Activated T-helper 1 cell treated with Interleukin-2 at 50 U/mL for 16 hours (primary cell): ENCODE measurements at regions not wholly inside any gene's neighbourhood (a gene's known extent, or its start where the extent isn't known, plus 50 kb on each side); places are given as distances from the start of the nearest gene placed in this dataset.
"Not testable (repeated sequence)": the region's sequence is repeated elsewhere in the genome, so short reads cannot be mapped to it uniquely, and the experiment has no call there.

ENCODE experiments used
- DNase-seq: peaks from one replicate; pipeline ENCODE4 v3.0.0-alpha.2; 2020; ENCODE audit warnings: low read depth

DNA sequence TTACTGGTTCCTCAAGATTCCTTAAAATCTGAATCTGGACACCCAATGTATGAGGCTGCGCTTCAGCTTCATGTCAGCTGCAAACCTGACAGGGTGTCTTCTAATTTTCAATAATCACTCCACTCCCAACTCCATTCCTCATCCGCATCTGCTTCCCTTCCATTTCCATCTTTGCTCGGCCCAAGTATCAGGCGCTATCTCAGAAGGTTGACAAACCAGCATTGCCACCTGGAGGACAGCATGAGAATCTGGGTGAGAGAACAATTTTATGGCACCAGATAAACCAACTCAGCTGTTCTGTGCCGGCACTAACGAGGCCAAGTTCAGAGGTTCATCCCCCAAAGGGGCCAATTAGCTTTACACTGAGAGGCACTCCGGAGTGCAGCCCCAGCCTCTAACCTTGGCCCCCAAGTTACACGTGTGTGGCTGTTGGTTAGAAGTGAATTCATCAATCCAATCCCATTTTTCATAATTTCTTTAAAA is 79.1 kb upstream of the LMO2 start:
- DNase-seq = no peak

DNA sequence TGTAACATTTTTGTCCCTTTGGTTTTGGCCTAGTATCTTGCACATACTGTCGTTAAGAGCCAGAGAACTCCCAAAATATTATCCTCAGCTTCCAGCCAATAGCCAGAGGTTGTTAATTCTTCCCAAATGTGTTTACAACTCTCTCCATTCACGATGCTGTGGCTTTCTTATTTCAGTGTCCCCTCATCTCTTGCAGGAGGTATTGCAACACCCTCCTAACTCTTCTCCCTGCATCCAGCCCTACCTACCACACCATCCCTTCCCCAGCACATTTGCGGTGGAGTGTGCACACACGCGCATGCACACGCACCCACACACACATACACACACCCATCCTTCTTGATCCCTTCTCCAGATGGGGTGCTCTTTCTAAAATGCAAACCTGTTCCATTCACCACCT is 75.6 kb upstream of the LMO2 start:
- no peak for DNase-seq

DNA sequence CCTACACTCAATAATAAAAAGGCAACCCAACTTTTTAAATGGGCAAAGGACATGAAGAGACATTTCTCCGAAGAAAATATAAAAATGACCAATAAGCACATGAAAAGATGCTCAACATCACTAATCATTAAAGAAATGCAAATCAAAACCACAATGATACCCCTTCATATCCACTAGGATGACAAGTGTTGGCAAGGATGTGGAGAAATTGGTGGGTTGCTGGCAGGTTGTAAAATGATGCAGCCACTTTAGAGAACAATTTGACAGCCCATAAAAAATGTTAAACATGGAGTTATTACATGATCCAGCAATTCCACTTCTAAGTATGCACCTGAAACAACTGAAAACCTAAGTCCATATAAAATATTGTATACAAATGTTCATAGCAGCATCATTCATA is 73.2 kb upstream of the LMO2 start:
- DNase-seq = no peak

DNA sequence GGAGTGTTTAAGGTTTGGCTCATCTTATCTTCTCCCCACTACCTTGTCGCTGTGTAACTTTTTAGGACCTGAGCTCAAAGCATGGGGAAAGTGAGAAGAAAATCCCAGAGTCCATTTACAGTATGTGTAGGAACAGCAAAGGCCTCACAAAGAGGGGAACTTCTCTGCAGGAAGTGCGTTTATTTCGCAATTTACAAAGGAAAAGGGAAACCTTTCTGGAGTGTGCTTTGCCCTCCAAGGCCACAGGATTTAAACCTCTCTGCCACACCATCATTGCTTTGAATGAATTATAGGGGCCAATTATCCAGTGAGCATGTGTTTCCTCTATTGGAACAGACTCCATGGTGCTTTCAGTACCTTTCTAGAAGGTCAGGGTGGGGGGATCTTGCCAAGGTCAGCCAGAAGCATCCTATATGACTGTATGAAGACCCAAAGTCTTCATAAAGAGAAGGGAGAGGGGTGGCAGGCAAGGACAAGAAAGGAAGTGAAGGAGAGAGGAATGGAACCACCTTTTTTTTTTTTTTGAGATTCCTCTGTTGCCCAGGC is 68.1 kb upstream of the LMO2 start:
- no peak for DNase-seq

DNA sequence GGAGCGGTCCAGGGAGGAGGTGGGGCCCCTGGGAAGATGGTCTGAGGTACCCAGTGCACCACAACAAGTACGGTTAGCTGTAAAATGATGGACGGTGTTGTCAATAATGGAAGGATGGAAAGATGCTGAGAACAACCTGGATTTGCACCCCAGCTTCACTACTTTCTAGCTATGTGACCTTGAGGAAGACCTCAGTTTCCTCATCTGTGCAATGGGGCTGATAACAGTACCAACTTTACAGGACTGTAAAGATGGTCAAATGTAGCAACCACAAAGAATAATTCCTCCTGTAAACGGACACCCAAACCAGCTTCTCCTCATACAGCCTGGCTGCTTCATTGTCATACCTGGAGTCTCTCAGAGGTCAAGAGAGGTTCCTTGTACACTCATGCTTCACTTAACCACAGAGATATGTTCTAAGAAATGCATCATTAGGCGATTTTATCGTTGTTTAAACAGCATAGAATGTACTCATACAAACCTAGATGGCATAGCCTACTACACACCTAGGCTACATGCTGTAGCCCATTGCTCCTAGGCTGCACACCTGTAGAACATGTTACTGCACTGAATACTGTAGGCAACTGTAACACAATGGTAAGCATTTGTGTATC is 65.5 kb upstream of the LMO2 start:
- no peak for DNase-seq

DNA sequence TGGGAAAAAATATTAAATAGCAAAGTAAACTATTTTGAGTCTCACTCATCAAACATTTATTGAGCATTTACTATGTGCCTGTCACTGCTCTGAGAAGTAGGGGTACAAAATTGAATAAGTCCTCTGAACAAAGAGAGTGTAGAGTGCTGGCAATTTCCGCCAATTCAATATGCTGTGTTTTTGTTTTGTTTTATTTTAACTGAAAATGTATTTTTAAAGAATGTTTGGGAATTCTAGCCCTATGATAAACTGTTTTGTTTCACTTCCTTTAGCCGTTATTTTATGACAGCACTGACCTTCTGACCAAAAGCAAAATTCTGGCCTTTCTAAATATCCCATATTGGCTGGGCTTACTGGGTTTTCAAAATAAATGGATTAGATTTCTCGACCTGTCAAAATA is 64.7 kb upstream of the LMO2 start:
- DNase-seq = no peak

DNA sequence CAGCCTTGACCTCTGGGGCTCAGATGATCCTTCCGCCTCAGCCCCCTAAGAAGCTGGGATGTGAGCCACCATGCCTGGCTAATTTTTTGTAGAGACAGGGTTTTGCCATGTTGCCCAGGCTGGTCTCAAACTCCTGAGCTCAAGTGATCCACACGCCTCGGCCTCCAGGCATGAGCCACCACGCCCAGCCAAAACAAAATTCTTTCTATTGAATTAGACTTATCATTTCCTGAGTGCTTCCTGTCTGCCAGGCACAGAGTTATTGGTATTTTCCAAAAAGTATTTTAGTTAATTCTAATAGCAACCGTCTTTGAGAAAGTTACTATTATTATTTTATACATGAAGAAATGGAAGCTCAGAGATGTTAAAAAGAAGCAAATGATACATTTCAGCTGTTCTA is 61.4 kb upstream of the LMO2 start:
- no peak for DNase-seq

DNA sequence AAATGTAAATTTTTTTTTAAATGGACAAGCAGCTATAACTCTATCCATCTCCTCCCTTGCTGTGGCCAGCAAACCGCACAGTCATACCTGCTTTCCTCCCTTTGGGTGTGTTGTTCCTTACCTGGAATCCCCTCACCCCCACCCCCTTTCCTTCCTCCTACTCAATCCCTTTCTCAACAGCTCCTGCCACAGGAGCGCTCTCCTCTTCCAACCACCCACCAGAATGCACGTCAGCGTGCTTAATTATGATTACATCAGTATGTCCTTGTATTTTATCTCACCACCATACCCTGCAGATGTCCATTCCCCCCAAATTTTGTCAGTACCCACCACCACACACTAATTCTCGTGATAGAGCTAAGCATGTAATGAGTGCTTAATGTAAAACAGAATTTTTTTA is 60.9 kb upstream of the LMO2 start:
- DNase-seq = no peak

DNA sequence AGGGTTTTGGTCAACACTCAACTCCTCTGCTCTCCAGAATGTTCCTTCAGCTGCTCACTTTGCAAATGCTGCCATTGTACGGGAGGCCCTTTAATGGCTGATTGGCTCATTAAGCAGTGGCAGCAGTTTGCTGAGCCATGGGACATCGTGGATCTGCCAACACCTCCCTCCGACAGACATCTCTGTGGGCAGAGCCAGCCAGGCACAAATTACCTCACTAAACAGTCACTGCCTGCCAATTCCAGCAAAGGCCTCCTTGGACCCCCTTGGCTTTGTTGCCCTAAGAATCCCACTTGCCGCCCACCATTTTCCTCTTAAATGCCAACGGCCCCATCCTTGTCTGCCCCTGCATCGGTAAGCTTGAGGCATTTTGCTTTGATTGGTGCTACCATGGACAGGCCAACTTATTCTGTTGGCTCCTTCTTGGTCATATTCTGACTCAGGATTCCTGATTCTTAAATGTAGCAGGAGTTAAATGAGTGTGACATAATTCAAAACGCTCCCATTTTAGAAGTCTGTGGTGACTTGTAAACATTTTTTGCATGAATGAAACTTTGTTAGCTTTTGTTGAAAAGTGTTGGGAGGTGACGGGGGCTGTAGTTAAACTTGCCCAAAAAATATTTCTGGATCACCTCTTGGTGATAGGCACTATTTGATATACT is 57.5 kb upstream of the LMO2 start:
- no peak for DNase-seq

DNA sequence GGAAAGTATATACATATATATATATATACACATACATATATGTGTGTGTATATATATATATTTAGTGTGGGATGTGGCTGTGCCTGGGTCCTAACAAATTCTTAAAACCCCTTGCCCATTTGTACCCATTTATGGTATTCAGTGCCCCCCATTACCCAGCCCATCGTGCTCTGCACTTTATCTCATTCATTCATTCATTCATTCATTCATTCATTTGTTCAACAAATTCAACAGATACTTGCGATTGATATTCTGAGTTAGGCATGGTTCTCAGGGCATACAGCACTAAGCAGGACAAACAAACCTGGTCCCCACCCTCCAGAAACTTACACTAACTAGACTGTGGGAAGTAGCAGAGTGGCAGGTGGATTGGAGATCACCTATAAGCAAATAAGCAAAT is 56.6 kb upstream of the LMO2 start:
- no peak for DNase-seq

DNA sequence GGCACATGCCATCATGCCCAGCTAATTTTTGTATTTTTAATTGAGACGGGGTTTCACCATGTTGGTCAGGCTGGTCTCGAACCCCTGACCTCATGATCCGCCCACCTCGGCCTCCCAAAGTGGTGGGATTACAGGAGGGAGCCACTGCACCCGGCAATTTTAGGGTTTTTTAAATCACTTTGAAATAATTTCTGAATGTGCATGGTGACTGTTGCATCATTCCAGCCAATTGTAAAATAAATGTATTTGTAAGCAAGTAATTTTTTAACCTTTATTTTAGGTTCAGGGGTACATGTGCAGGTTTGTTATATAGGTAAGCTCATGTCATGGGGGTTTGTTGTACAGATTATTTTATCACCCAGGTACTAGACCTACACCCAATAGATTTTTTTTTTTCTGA is 56.0 kb upstream of the LMO2 start:
- not testable (repeated sequence) for DNase-seq

DNA sequence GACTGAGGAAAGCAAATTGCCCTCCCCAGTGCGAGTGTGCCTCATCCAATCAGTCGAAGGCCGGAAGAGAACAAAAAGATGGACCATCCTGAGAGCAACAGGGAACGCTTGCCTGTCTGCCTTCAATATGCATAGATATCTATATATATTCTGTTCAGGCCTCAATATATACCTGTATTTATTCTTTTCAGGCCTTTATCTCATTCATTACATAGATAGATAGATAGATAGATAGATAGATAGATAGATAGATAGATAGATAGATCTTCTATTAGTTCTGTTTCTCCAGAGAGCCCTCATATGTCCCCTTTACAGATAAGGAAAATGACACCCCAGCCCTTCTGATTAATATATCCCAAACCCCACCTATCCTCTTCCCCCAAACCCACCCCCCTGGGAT is 55.1 kb upstream of the LMO2 start:
- no peak for DNase-seq

DNA sequence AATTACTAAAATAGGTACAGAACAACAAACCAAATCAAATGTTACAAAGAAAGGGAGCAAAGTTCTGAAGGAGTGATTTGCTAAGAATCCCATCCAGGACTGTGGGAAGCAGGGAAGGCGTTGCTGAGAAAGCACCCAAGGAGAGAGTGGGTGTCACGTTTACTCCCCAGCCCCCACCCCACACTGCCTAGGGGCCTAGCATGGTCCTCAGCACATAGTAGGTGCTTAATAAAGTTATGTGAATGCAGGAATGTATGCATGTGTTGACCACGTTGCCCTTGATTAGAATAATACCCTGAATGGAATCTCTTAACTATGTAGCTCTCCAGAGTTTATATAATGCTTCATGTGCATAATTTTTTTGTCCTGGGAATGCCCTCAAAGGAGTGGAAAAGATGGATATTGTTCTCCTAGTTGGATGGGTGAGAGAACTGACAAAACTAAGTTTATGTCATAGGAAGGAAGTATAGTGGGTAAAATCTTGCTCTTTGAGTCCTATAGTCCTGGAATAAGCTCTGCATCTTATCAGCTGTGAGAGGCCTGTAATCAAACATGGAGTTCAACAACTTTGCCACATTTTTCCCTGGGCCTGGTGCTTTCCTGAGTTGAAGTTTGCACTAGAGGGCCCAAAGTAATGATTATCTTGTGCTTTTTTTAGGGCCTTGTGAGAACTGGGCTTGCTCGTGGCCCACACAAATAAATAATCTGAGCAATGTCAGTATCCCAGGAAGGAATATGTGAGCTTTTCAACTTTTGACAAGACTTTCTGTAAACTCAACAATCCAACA is 53.8 kb upstream of the LMO2 start:
- DNase-seq = no peak

DNA sequence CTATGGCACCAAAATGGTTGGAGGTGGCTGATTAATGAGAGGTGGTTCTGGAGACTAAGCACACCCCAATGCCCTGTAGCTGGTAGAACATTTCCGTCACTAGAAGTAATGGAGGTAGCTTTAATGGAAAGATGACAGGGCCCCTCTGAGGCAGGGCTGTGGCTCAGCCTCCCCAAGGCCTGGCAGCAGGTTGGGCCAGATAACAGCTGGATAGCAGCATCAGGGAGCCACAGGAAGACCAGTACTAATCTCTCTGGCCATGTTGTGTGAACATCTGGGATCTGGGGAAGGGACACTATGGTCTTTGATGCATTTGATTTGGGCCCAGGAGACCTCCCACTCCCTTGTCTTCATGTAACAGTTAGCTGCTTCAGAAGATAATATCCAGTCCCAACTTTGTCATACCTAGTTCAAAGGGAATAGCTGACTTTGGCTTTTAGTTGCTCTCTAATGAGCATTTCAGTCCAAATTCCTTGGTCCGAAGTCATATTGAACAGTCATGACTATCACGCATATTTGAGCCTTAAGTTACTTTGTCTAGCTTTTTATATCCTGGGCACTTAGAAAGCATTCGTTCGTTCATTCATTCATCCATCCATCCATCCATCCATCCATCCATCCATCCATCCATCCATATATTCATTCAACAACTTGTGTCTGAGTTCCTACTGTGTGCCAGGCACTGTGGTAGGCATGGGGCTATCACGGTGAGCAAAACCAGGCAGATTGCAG is 53.0 kb upstream of the LMO2 start:
- DNase-seq = no peak

DNA sequence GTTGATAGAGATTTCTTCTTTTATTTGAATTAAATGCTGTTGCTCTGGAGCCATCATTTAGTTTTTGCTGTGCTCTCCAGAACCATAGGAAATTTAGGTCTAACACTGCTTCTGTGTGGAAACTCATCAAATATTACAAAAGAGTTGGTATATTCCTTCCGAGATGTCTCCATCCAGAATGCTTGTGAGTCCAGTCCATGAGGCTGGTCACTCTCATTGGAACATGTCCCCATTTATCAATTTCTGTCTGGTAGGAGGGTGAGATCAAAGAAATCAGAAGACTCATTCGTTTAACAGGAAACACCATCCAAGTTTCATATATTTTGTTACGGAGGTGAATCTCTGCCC is 52.4 kb upstream of the LMO2 start:
- no peak for DNase-seq

DNA sequence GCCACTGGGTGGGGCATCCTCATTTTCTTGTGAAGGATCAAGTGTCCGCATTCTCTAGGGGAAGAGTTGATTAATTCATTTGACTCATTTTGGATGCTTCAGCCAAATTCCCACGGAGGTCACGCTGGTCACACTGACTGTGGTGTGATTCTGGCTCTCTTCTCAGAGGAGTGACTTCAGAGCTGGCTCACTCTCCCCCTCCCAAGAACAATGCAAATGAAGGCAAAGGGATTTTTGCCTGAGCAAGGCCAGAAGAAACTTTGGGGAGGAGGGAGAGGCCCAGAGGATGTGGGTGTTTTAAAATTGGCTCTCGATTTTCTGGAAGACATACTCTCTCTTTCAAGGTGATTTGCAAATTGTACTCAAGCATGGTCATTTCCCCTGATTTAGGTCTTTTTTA is 51.1 kb upstream of the LMO2 start:
- DNase-seq = no peak

DNA sequence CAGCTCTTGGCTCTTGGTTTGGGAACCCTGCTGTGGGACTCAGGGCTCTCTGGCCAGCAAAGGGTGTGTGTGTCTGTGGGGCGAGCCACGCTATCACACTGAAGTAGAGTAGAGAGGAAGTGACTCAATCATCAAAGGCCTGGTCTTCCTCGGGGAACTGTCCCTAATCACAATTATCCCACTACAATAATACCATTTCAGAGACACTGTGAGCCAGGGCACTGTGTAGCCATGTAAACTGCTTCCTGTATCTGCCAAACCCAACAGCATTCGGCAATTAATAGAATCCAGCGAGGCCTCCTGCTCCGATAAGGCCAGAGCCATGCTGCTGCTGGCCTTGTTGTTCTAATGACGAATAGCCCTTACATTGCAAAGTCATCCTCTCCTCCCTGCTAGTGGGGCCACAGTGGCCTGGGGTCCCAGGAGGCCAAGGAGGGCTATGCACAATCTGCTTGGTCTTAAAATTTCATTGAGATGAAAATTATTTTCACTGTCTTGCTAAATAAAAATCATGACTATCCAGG is 49.8 kb upstream of the LMO2 start:
- DNase-seq = no peak
